Endodermal cell (in vitro differentiated cells): ENCODE measurements at regions not wholly inside any gene's neighbourhood (a gene's known extent, or its start where the extent isn't known, plus 50 kb on each side); places are given as distances from the start of the nearest gene placed in this dataset.

Experiments
- DNase-seq: peaks from one replicate; pipeline ENCODE4 v3.0.0-alpha.2; 2017
- H3K27ac ChIP-seq: 2 replicates; pipeline ENCODE4 v1.5.1; 2013; ENCODE audit warnings: mild to moderate bottlenecking, low read depth, low read length, moderate library complexity
- H3K27me3 ChIP-seq: 2 replicates; pipeline ENCODE4 v1.6.1; 2013; ENCODE audit warnings: mild to moderate bottlenecking, low read length, moderate library complexity; ENCODE audit not compliant: insufficient read depth, control insufficient read depth, poor library complexity, severe bottlenecking
- H3K36me3 ChIP-seq: 2 replicates; pipeline ENCODE4 v1.7.0; 2013; ENCODE audit warnings: mild to moderate bottlenecking, low read length, moderate library complexity; ENCODE audit not compliant: control insufficient read depth, insufficient read depth
- H3K4me1 ChIP-seq: one replicate; pipeline ENCODE4 v1.7.0; 2013; ENCODE audit warnings: low read length; ENCODE audit not compliant: control insufficient read depth, insufficient read depth
- H3K4me3 ChIP-seq: 2 replicates; pipeline ENCODE4 v1.5.1; 2013; ENCODE audit warnings: mild to moderate bottlenecking, low read length, moderate library complexity
- H3K9ac ChIP-seq: 2 replicates; pipeline ENCODE4 v1.6.1; 2013; ENCODE audit warnings: mild to moderate bottlenecking, low read length, moderate library complexity; ENCODE audit not compliant: poor library complexity, severe bottlenecking; ENCODE audit errors: extremely low read depth
- H3K9me3 ChIP-seq: 2 replicates; pipeline ENCODE4 v1.6.1; 2013; ENCODE audit warnings: mild to moderate bottlenecking, low read length, moderate library complexity; ENCODE audit not compliant: control insufficient read depth
- H3K27ac Mint-ChIP-seq: 2 replicates; pipeline ENCODE4 v1.8.0; 2020; ENCODE audit warnings: mixed read lengths
- H3K27me3 Mint-ChIP-seq: 2 replicates; pipeline ENCODE4 v1.8.0; 2021; ENCODE audit warnings: mild to moderate bottlenecking, mixed read lengths; ENCODE audit not compliant: insufficient read depth
- H3K36me3 Mint-ChIP-seq: 2 replicates; pipeline ENCODE4 v1.8.0; 2020; ENCODE audit warnings: low read depth, mixed read lengths
- H3K4me1 Mint-ChIP-seq: 2 replicates; pipeline ENCODE4 v1.8.0; 2020; ENCODE audit warnings: mixed read lengths
- H3K4me3 Mint-ChIP-seq: 2 replicates; pipeline ENCODE4 v1.8.0; 2020; ENCODE audit warnings: mild to moderate bottlenecking, moderate library complexity, mixed read lengths
- H3K9me3 Mint-ChIP-seq: 2 replicates; pipeline ENCODE4 v1.8.0; 2020; ENCODE audit warnings: mild to moderate bottlenecking, mixed read lengths
- WGBS, 2 experiments: methylation state at CpG; one replicate each; pipeline versions ENCODE4 v1.1.5 to v1.1.7; 2013; ENCODE audit warnings: missing lambda C conversion rate in 2 of 2, mixed read lengths in 1 of 2; ENCODE audit not compliant: insufficient coverage in 1 of 2, insufficient read length in 1 of 2; 5-methylcytosine and 5-hydroxymethylcytosine counted together
- TF ChIP-seq, protein P1 (sequence below): fragments of 200-600 bp; sonication (generic); conservative IDR thresholded peaks from 2 replicates; pipeline ENCODE4 v1.5.0; 2021; ENCODE audit warnings: antibody characterized with exemption, mild to moderate bottlenecking

GRCh38 chr13:63308549-63309165 lies 1893.0 kb upstream of the PCDH20 start:
- H3K4me3 Mint-ChIP-seq, result no peak overlapping the region
- Histone ChIP-seq H3K9ac (no peak overlapping the region), H3K9me3 (no peaks in the 10 kb centered on the region), H3K4me1 (no peaks in the 10 kb centered on the region), H3K27ac (no peak overlapping the region), H3K36me3 (no peaks in the 10 kb centered on the region), H3K4me3 (no peak overlapping the region), H3K27me3 (no peaks in the 10 kb centered on the region)
- WGBS, 2 experiments, result 90 to 94% methylated on average over 2 to 5 of the region's 5 CpGs
- peaks cover 3% of the 10 kb centered on the region for H3K36me3 Mint-ChIP-seq
- no peak overlapping the region for H3K27ac Mint-ChIP-seq
- peaks cover 9% of the 10 kb centered on the region for H3K9me3 Mint-ChIP-seq
- no peaks in the 10 kb centered on the region for H3K4me1 Mint-ChIP-seq
- TF ChIP-seq, protein P1, sequence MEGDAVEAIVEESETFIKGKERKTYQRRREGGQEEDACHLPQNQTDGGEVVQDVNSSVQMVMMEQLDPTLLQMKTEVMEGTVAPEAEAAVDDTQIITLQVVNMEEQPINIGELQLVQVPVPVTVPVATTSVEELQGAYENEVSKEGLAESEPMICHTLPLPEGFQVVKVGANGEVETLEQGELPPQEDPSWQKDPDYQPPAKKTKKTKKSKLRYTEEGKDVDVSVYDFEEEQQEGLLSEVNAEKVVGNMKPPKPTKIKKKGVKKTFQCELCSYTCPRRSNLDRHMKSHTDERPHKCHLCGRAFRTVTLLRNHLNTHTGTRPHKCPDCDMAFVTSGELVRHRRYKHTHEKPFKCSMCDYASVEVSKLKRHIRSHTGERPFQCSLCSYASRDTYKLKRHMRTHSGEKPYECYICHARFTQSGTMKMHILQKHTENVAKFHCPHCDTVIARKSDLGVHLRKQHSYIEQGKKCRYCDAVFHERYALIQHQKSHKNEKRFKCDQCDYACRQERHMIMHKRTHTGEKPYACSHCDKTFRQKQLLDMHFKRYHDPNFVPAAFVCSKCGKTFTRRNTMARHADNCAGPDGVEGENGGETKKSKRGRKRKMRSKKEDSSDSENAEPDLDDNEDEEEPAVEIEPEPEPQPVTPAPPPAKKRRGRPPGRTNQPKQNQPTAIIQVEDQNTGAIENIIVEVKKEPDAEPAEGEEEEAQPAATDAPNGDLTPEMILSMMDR, result no peak
- DNase-seq, result no peak
- no peaks in the 10 kb centered on the region for H3K27me3 Mint-ChIP-seq

- H3K4me3 Mint-ChIP-seq, result no peak overlapping the region
- H3K27me3 ChIP-seq, result no peaks in the 10 kb centered on the region
- TF ChIP-seq, protein P1, result no peak
- DNase-seq, result no peak
- peaks cover 9% of the 10 kb centered on the region for H3K9me3 Mint-ChIP-seq
- WGBS, 2 experiments, result 91 to 98% methylated on average over 3 of the region's 3 CpGs
- H3K27ac Mint-ChIP-seq, result no peak overlapping the region
- H3K4me1 Mint-ChIP-seq, result no peaks in the 10 kb centered on the region
- no peaks in the 10 kb centered on the region for H3K27me3 Mint-ChIP-seq
- H3K4me1 ChIP-seq, result no peaks in the 10 kb centered on the region
- H3K36me3 ChIP-seq, result no peaks in the 10 kb centered on the region
- no peak overlapping the region for H3K4me3 ChIP-seq
- H3K9me3 ChIP-seq, result no peaks in the 10 kb centered on the region
- no peak overlapping the region for H3K27ac ChIP-seq
- H3K9ac ChIP-seq, result no peak overlapping the region
- peaks cover 3% of the 10 kb centered on the region for H3K36me3 Mint-ChIP-seq
Measured at GRCh38 chr13:63307228-63307627, 1891.6 kb upstream of the PCDH20 start.

- Mint-ChIP-seq H3K4me1 (no peaks in the 10 kb centered on the region), H3K9me3 (peaks cover 9% of the 10 kb centered on the region), H3K4me3 (peak overlapping the region; percentile 38), H3K36me3 (peaks cover 3% of the 10 kb centered on the region), H3K27ac (no peak overlapping the region), H3K27me3 (no peaks in the 10 kb centered on the region)
- TF ChIP-seq, protein P1, result no peak
- no peaks in the 10 kb centered on the region for H3K36me3 ChIP-seq
- DNase-seq, result no peak
- H3K4me1 ChIP-seq, result no peaks in the 10 kb centered on the region
- H3K27me3 ChIP-seq, result no peaks in the 10 kb centered on the region
- no peaks in the 10 kb centered on the region for H3K9me3 ChIP-seq
- 93 to 97% methylated on average over 9 to 40 of the region's 40 CpGs for WGBS, 2 experiments
- H3K9ac ChIP-seq, result no peak overlapping the region
- no peak overlapping the region for H3K27ac ChIP-seq
- no peak overlapping the region for H3K4me3 ChIP-seq
Measured at GRCh38 chr13:63305641-63306133, 1890.0 kb upstream of the PCDH20 start.
